ENCODE measurements at regions not wholly inside any gene's neighbourhood (a gene's known extent, or its start where the extent isn't known, plus 50 kb on each side); places are given as distances from the start of the nearest gene placed in this dataset.

- no peak for DNase-seq
Measured at GRCh38 chr4:36394352-36394903, 113.0 kb downstream of the DTHD1 start.

- DNase-seq, result peak; percentile 22
Measured at GRCh38 chr4:36399762-36400353, 118.4 kb downstream of the DTHD1 start.

- DNase-seq, result no peak
Measured at GRCh38 chr4:36402008-36402758, 120.8 kb downstream of the DTHD1 start.

- DNase-seq, result no peak
Measured at GRCh38 chr4:36411338-36411737, 129.9 kb downstream of the DTHD1 start.

- DNase-seq, result no peak
Measured at GRCh38 chr4:36414248-36414647, 132.8 kb downstream of the DTHD1 start.

GRCh38 chr4:36417146-36417545 is 135.7 kb downstream of the DTHD1 start:
- no peak for DNase-seq

- DNase-seq, result no peak
Measured at GRCh38 chr4:36420111-36420679, 138.8 kb downstream of the DTHD1 start.

GRCh38 chr4:36422607-36423006 is 141.2 kb downstream of the DTHD1 start:
- no peak for DNase-seq

- DNase-seq, result no peak
Measured at GRCh38 chr4:36426741-36427140, 145.3 kb downstream of the DTHD1 start.

GRCh38 chr4:36427696-36428095 is 146.3 kb downstream of the DTHD1 start:
- no peak for DNase-seq

- no peak for DNase-seq
Measured at GRCh38 chr4:36432586-36432985, 151.2 kb downstream of the DTHD1 start.

GRCh38 chr4:36439556-36439955 is 158.1 kb downstream of the DTHD1 start:
- DNase-seq, result no peak

- DNase-seq, result no peak
Measured at GRCh38 chr4:36445480-36445879, 164.1 kb downstream of the DTHD1 start.

GRCh38 chr4:36446275-36446674 is 164.9 kb downstream of the DTHD1 start:
- DNase-seq, result no peak

- no peak for DNase-seq
Measured at GRCh38 chr4:36461344-36461743, 179.9 kb downstream of the DTHD1 start.

GRCh38 chr4:36467670-36468069 is 186.3 kb downstream of the DTHD1 start:
- DNase-seq, result no peak

- DNase-seq, result no peak
Measured at GRCh38 chr4:36471903-36472302, 190.5 kb downstream of the DTHD1 start.

GRCh38 chr4:36476135-36476534 is 194.7 kb downstream of the DTHD1 start:
- no peak for DNase-seq

GRCh38 chr4:36477861-36478260 is 196.4 kb downstream of the DTHD1 start:
- no peak for DNase-seq

- DNase-seq, result no peak
Measured at GRCh38 chr4:36485885-36486284, 204.5 kb downstream of the DTHD1 start.

GRCh38 chr4:36489798-36490197 is 208.4 kb downstream of the DTHD1 start:
- DNase-seq, result no peak

- DNase-seq, result no peak
Measured at GRCh38 chr4:36492041-36492440, 210.6 kb downstream of the DTHD1 start.

- no peak for DNase-seq
Measured at GRCh38 chr4:36492590-36492989, 211.2 kb downstream of the DTHD1 start.

Measured in left kidney (tissue), 1 donor.